Transverse colon (tissue), 4 donors: ENCODE measurements at regions not wholly inside any gene's neighbourhood (a gene's known extent, or its start where the extent isn't known, plus 50 kb on each side); places are given as distances from the start of the nearest gene placed in this dataset.

Experiments used
- DNase-seq: peaks from one replicate; pipeline ENCODE4 v3.0.0-alpha.2; 2019
- H3K27ac ChIP-seq, 4 donors: fragments of 200-600 bp; sonication (generic); 2 replicates each; pipeline ENCODE4 v1.5.1; 2016 to 2018; ENCODE audit warnings: inconsistent platforms in 4 of 4
- H3K27me3 ChIP-seq: fragments of 200-600 bp; sonication (generic); 2 replicates; pipeline ENCODE4 v1.5.1; 2017; ENCODE audit warnings: inconsistent platforms
- H3K36me3 ChIP-seq, 4 donors: fragments of 200-600 bp; sonication (generic); 2 replicates each; pipeline ENCODE4 v1.5.1; 2017 to 2019; ENCODE audit warnings: inconsistent platforms in 4 of 4
- H3K4me1 ChIP-seq, 4 donors: fragments of 200-600 bp; sonication (generic); 2 replicates each; pipeline ENCODE4 v1.5.1; 2017 to 2020; ENCODE audit warnings: inconsistent platforms in 4 of 4
- H3K4me3 ChIP-seq, 4 donors: fragments of 200-600 bp; sonication (generic); 1 replicate in 1 of 4; 2 replicates in 3 of 4; pipeline versions ENCODE4 v1.5.1 to v1.6.1; 2017 to 2019; ENCODE audit warnings: inconsistent platforms in 4 of 4
- H3K9me3 ChIP-seq, 2 donors: fragments of 200-600 bp; sonication (generic); 2 replicates each; pipeline ENCODE4 v1.5.1; 2017 to 2019; ENCODE audit warnings: inconsistent platforms in 2 of 2
- EP300 ChIP-seq: sonication (generic); formaldehyde crosslinking; IDR thresholded peaks from one replicate; pipeline ENCODE4 v1.6.1; 2017; ENCODE audit warnings: antibody characterized with exemption, low read depth
- POLR2A ChIP-seq: fragments of 450-650 bp; IDR thresholded peaks from one replicate; pipeline ENCODE4 v1.6.1; 2016; ENCODE audit warnings: antibody characterized with exemption, mild to moderate bottlenecking, moderate library complexity
- POLR2AphosphoS5 ChIP-seq, 3 donors: sonication (generic); formaldehyde crosslinking; IDR thresholded peaks; one replicate each; pipeline ENCODE4 v1.6.1; 2016; ENCODE audit warnings: antibody characterized with exemption in 3 of 3
- WGBS, 2 donors: methylation state at CpG; one replicate each; pipeline ENCODE4 v1.1.5; 2018; ENCODE audit warnings: low coverage in 1 of 2; 5-methylcytosine and 5-hydroxymethylcytosine counted together
- in situ Hi-C, 4 donors: fragments of 200-750 bp; cut with MboI; loops; one replicate each; pipeline versions ENCODE4 v1.15.0 to v1.15.1; 2017; ENCODE audit warnings: low sequenced_read_pairs in 3 of 4, low pct_ligation_motif_present in 1 of 4, low pct_unique_long_range_greater_than_20kb in 1 of 4
- intact Hi-C: fragments of 100-400 bp; cut with DNase I; formaldehyde crosslinking; loops from one replicate; pipeline ENCODE4 v1.15.1; 2023; ENCODE audit warnings: low total_unique reads
- TF ChIP-seq, protein P1 (sequence below), 5 experiments: fragments of 200-600 bp in 3 of 5; fragments of 450-650 bp in 2 of 5; sonication (generic) in 3 of 5; IDR thresholded peaks; 1 replicate in 2 of 5; 2 replicates in 3 of 5; pipeline ENCODE4 v1.5.1; 2016 to 2017; ENCODE audit warnings: antibody characterized with exemption in 5 of 5, inconsistent platforms in 3 of 5, mild to moderate bottlenecking in 2 of 5, moderate library complexity in 1 of 5

DNA sequence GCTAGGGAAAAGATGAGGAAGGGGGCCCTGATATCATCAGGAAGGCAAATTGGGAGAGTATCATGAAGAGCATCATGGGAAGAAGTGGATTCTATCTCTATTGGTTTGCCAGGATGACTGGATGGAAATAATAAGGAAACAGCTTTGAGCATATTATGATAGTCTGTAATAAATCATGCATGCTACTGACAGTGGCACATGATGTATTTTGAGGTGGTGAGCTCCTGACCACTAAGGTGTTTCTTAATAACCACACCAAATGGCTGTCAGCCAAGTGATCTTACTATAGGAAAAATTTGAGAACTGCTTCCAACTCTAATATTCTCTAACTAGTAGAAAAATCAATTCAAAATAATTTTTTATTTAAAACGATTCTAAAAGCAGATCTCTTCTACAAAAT lies 548.4 kb upstream of the JAG1 start:
- Histone ChIP-seq H3K27ac (no peak overlapping the region), H3K36me3 (no peaks in the 10 kb centered on the region), H3K27me3 (no peaks in the 10 kb centered on the region), H3K4me1 (peaks cover 0 to 11% (median 6%) of the 10 kb centered on the region in 4 donors), H3K4me3 (no peak overlapping the region), H3K9me3 (no peaks in the 10 kb centered on the region)
- WGBS, 2 donors, result 78 to 84% methylated on average over 1 of the region's 1 CpG
- intact Hi-C loops, result no loop called here
- DNase-seq, result no peak
- in situ Hi-C loops, result no loop called here
- TF ChIP-seq POLR2AphosphoS5 (IDR thresholded peaks at IDR 0.05), result no peak
- no peak for TF ChIP-seq EP300
- TF ChIP-seq, protein P1, sequence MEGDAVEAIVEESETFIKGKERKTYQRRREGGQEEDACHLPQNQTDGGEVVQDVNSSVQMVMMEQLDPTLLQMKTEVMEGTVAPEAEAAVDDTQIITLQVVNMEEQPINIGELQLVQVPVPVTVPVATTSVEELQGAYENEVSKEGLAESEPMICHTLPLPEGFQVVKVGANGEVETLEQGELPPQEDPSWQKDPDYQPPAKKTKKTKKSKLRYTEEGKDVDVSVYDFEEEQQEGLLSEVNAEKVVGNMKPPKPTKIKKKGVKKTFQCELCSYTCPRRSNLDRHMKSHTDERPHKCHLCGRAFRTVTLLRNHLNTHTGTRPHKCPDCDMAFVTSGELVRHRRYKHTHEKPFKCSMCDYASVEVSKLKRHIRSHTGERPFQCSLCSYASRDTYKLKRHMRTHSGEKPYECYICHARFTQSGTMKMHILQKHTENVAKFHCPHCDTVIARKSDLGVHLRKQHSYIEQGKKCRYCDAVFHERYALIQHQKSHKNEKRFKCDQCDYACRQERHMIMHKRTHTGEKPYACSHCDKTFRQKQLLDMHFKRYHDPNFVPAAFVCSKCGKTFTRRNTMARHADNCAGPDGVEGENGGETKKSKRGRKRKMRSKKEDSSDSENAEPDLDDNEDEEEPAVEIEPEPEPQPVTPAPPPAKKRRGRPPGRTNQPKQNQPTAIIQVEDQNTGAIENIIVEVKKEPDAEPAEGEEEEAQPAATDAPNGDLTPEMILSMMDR (IDR thresholded peaks at IDR 0.05), result no peak
- TF ChIP-seq POLR2A, result no peak

DNA sequence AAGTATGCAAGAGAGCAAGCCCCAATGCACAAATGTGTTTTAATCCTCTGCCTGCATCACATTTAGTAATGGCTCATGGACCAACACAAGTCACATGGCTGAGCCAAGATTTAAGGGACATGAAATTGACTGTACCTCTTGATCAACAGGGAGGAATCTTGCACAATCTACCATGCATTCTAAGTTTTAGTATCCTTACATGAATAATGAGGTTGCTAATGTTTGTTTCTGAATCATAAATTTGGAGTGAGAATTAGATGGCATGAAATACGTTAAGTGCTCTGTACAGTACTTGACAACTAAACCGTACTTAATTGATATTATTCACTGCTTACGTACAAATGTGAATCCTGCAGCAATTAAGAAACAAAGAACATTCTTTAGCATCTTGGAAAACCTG lies 553.8 kb upstream of the JAG1 start:
- no peaks in the 10 kb centered on the region for H3K27me3 ChIP-seq
- peaks cover 0 to 5% (median 0%) of the 10 kb centered on the region in 4 donors for H3K4me1 ChIP-seq
- in situ Hi-C loops, result no loop called here
- H3K36me3 ChIP-seq, result no peaks in the 10 kb centered on the region
- H3K27ac ChIP-seq, result no peak overlapping the region
- DNase-seq, result no peak
- H3K9me3 ChIP-seq, result no peaks in the 10 kb centered on the region
- intact Hi-C loops, result no loop called here
- H3K4me3 ChIP-seq, result no peak overlapping the region
- TF ChIP-seq, protein P1 (IDR thresholded peaks at IDR 0.05), result no peak
- no peak for TF ChIP-seq EP300
- no peak for TF ChIP-seq POLR2A
- no peak for TF ChIP-seq POLR2AphosphoS5 (IDR thresholded peaks at IDR 0.05)
- WGBS, 2 donors, result 91 to 97% methylated on average over 3 of the region's 3 CpGs

DNA sequence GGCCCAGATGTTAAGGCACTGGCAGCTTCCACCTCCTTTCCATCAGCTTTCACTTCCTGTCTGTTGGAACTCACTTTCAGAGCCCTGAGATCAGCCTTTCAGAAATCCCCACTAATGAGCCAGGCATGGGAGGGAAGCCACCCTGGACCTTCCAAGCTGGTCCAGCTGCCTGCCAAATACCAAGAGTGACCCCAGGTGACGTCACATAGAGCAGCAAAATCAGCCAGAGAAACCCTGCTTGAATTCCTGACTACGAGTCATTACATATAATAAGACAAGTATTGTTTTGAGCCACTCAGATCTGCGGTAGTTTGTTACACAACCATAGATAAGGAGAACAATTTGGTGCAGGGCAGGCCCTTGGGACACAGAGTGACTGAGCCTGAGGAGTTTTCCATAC lies 556.0 kb upstream of the JAG1 start:
- Histone ChIP-seq H3K27me3 (no peaks in the 10 kb centered on the region), H3K4me1 (peaks cover 0 to 5% (median 0%) of the 10 kb centered on the region in 4 donors), H3K4me3 (no peak overlapping the region), H3K9me3 (no peaks in the 10 kb centered on the region), H3K36me3 (no peaks in the 10 kb centered on the region), H3K27ac (peak overlapping the region in 1 of 4 donors; percentile 33)
- in situ Hi-C loops, result no loop called here
- DNase-seq, result peak; percentile 8
- TF ChIP-seq EP300 (no peak), POLR2AphosphoS5 (IDR thresholded peaks at IDR 0.05) (no peak), POLR2A (no peak)
- TF ChIP-seq, protein P1 (IDR thresholded peaks at IDR 0.05), result no peak
- WGBS, 2 donors, result 54% methylated on average over 3 of the region's 3 CpGs; no CpG with 5 or more reads in 1 of the 2 donors
- intact Hi-C loops, result no loop called here

DNA sequence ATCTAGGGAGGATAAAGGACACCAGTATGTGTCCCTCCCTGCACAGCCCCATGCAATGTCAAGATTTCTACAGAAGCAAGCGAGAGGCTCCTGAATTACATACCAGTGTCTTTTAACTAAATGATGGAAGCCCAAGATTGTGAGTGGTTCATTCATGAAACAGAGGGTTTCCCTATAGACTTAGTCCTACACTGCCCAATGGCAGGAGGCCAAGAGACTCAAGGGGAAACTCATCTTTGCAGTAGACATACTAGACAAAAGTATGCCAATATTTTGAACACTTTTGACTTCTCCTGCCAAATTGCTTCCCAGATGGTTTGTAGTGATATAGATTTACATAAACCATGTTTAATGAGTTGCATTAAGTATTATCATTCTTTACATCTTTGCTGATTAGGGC lies 557.2 kb upstream of the JAG1 start:
- 88 to 100% methylated on average over 1 of the region's 1 CpG for WGBS, 2 donors
- H3K9me3 ChIP-seq, result no peaks in the 10 kb centered on the region
- in situ Hi-C loops (no loop called here), intact Hi-C loops (no loop called here)
- no peaks in the 10 kb centered on the region for H3K27me3 ChIP-seq
- no peak overlapping the region for H3K4me3 ChIP-seq
- no peaks in the 10 kb centered on the region for H3K36me3 ChIP-seq
- peaks cover 0 to 5% (median 0%) of the 10 kb centered on the region in 4 donors for H3K4me1 ChIP-seq
- TF ChIP-seq POLR2A (no peak), EP300 (no peak), POLR2AphosphoS5 (IDR thresholded peaks at IDR 0.05) (no peak)
- TF ChIP-seq, protein P1 (IDR thresholded peaks at IDR 0.05), result no peak
- no peak for DNase-seq
- no peak overlapping the region for H3K27ac ChIP-seq
